ENCODE measurements at regions not wholly inside any gene's neighbourhood (a gene's known extent, or its start where the extent isn't known, plus 50 kb on each side); places are given as distances from the start of the nearest gene placed in this dataset.

DNA sequence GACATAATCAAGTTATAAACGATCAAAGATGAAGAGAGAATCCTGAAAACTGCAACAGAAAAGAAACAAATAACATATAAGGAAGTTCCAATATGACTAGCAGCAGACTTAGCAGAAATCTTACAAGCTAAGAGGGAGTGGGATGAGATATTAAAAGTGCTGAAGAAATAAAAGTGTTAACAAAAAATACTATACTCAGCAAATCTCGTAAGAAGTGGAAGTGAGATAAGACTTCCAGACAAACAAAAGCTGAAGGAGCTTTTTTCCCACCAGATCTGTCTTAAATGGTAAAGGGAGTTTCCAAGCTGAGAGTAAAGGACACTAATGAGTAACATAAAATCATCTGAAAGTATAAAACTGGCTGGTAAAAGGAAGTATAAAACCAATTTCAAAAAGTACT, 2036.0 kb upstream of the C9orf72 start:
- H3F3A ChIP-seq (ENCODE audit: low read depth), result no peaks in the 10 kb centered on the region
- no peaks in the 10 kb centered on the region for H3K4me1 Mint-ChIP-seq
- no peaks in the 10 kb centered on the region for H3K27me3 ChIP-seq
- H3K9me3 ChIP-seq (ENCODE audit: low read depth), result no peaks in the 10 kb centered on the region
- no peak overlapping the region for H2AFZ ChIP-seq (replicated peaks)
- no peak overlapping the region for H3K4me3 Mint-ChIP-seq
- no peak overlapping the region for H3K9ac ChIP-seq
- peaks cover 4% of the 10 kb centered on the region for H3K9me3 Mint-ChIP-seq
- no peak overlapping the region for H3K27ac Mint-ChIP-seq
- DNase-seq (ENCODE audit: low spot score), result no peak
- no peaks in the 10 kb centered on the region for H4K20me1 ChIP-seq (ENCODE audit: low read depth)
- no peak overlapping the region for H3K27ac ChIP-seq
- H3K4me3 ChIP-seq, result no peak overlapping the region
- TF ChIP-seq EZH2 (IDR thresholded peaks at IDR 0.05), result no peak
- TF ChIP-seq EZH2phosphoT487 (IDR thresholded peaks at IDR 0.05), result no peak
- no peak for TF ChIP-seq CTCF (IDR thresholded peaks at IDR 0.05)
- peaks cover 2% of the 10 kb centered on the region for H3K27me3 Mint-ChIP-seq (ENCODE audit: insufficient read depth, low read depth)
- H3K4me1 ChIP-seq, result no peaks in the 10 kb centered on the region
- H3K4me2 ChIP-seq, result no peak overlapping the region
- no peaks in the 10 kb centered on the region for H3K36me3 ChIP-seq
- no peaks in the 10 kb centered on the region for H3K79me2 ChIP-seq (ENCODE audit: low read depth)
- H3K36me3 Mint-ChIP-seq, result peaks cover 3% of the 10 kb centered on the region

GRCh38 chr9:29613773-29614172, 2040.5 kb upstream of the C9orf72 start:
- Mint-ChIP-seq H3K27me3 (ENCODE audit: insufficient read depth, low read depth) (peaks cover 1% of the 10 kb centered on the region), H3K4me3 (no peak overlapping the region), H3K36me3 (peaks cover 3% of the 10 kb centered on the region), H3K9me3 (peaks cover 4% of the 10 kb centered on the region), H3K4me1 (peaks cover 9% of the 10 kb centered on the region), H3K27ac (no peak overlapping the region)
- Histone ChIP-seq H3K4me3 (no peak overlapping the region), H3K9me3 (ENCODE audit: low read depth) (no peaks in the 10 kb centered on the region), H3K4me1 (peaks cover 13% of the 10 kb centered on the region), H3F3A (ENCODE audit: low read depth) (no peaks in the 10 kb centered on the region), H3K79me2 (ENCODE audit: low read depth) (no peaks in the 10 kb centered on the region), H4K20me1 (ENCODE audit: low read depth) (no peaks in the 10 kb centered on the region), H3K9ac (no peak overlapping the region), H3K27ac (no peak overlapping the region), H3K27me3 (no peaks in the 10 kb centered on the region), H2AFZ (replicated peaks) (no peak overlapping the region), H3K4me2 (no peak overlapping the region), H3K36me3 (no peaks in the 10 kb centered on the region)
- no peak for DNase-seq (ENCODE audit: low spot score)
- TF ChIP-seq EZH2 (IDR thresholded peaks at IDR 0.05) (no peak), EZH2phosphoT487 (IDR thresholded peaks at IDR 0.05) (no peak), CTCF (IDR thresholded peaks at IDR 0.05) (no peak)

DNA sequence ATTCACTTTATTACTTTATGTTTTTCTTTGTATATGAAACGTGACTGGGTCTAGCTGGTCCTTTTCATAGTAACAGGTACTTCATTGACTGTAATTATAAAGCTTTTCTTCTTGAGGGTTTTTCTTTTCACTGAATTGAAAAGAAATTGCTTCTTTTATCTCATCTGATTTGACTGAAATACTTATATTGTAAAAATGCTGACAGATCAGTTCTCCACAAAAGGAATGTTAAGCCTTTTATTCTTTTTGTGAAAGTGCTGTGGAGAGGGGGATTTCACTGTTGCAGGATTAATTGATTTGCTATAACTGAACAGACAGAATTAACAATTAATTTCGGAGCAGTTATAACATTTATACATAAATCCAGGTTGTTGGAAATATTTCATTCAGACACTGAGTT, 2043.6 kb upstream of the C9orf72 start:
- H4K20me1 ChIP-seq (ENCODE audit: low read depth), result no peaks in the 10 kb centered on the region
- peaks cover 4% of the 10 kb centered on the region for H3K9me3 Mint-ChIP-seq
- H3K9ac ChIP-seq, result no peak overlapping the region
- H3K4me1 ChIP-seq, result peaks cover 13% of the 10 kb centered on the region
- no peak overlapping the region for H3K27ac ChIP-seq
- H3K36me3 ChIP-seq, result no peaks in the 10 kb centered on the region
- H3K79me2 ChIP-seq (ENCODE audit: low read depth), result no peaks in the 10 kb centered on the region
- H3K9me3 ChIP-seq (ENCODE audit: low read depth), result no peaks in the 10 kb centered on the region
- H3K27me3 ChIP-seq, result no peaks in the 10 kb centered on the region
- H3K36me3 Mint-ChIP-seq, result peaks cover 3% of the 10 kb centered on the region
- H2AFZ ChIP-seq (replicated peaks), result no peak overlapping the region
- TF ChIP-seq CTCF (IDR thresholded peaks at IDR 0.05) (no peak), EZH2 (IDR thresholded peaks at IDR 0.05) (no peak), EZH2phosphoT487 (IDR thresholded peaks at IDR 0.05) (no peak)
- peak overlapping the region; percentile 18 for H3K27ac Mint-ChIP-seq
- H3K4me3 Mint-ChIP-seq, result no peak overlapping the region
- no peak overlapping the region for H3K4me3 ChIP-seq
- H3K4me2 ChIP-seq, result no peak overlapping the region
- H3F3A ChIP-seq (ENCODE audit: low read depth), result no peaks in the 10 kb centered on the region
- no peaks in the 10 kb centered on the region for H3K27me3 Mint-ChIP-seq (ENCODE audit: insufficient read depth, low read depth)
- peak; percentile 12 for DNase-seq (ENCODE audit: low spot score)
- peaks cover 9% of the 10 kb centered on the region for H3K4me1 Mint-ChIP-seq

All from neural progenitor cell (in vitro differentiated cells).